IPS DF 4.7 (cell line): ENCODE measurements at regions not wholly inside any gene's neighbourhood (a gene's known extent, or its start where the extent isn't known, plus 50 kb on each side); places are given as distances from the start of the nearest gene placed in this dataset.

ENCODE experiments used
- DNase-seq: peaks from one replicate; pipeline ENCODE4 v3.0.0-alpha.2; 2013; ENCODE audit warnings: low spot score; ENCODE audit errors: extremely low read depth

DNA sequence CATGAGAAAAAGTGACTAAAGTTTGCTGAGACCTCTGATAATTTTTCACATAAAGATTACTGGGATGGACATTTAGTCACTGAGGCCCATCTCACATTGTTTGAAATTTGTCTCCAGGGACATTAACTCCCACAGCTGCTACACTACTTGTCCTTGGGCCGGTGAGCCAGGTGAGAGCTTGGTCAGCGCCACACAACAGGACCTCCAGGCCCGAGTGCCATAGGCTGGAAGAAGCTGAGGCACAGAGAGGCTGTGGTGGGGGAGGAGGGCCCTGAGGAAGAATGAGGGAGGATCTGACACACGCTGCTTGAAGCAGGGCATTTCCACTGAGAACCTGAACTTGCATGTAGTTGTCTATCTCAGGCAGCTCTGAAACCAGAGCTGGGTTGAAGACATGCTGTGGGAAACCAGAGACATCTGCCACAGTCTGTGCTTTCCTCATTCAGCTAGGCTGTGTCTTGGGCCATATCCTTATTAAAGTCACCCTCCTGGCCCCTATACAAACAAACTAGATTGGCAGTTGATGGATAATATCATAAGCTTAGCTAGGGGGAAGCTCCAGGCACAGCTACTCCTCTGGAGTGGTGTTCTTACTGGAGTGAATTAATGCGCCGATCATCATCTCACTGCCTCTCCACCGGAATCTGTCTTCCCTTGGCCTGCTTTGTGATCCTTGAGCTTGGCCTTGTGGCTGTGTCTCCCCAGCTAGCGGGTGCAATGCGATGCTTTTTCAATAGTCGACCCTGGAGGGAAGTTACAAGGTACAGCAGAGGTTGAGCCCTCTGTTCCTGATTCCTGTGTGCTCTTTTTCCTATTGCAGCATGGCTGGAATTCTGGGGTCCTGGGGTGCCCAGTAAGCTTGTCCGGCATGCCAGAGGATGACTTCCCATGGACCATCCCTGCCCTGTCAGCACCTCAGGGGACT, 225.3 kb upstream of the B3GAT1 start:
- no peak for DNase-seq

DNA sequence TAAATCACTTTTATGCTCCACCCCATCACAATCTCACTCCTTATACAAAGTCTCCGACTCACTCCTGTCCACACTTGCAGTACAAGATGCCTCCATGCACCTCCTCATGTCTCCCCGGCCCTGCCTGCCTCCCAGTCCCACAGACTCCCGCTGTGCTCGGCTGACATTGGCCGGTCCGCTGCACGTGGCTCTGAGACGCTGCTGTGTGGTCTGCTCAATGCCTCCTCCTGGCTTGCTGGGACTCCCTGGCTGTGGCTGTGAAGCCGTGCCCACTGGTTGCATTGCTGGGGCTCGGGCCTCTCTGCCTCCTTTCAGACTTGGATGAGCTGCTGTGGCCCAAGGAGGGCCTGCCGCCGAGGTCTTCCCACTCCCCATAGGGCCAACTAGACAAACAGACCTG, 224.0 kb upstream of the B3GAT1 start:
- no peak for DNase-seq

DNA sequence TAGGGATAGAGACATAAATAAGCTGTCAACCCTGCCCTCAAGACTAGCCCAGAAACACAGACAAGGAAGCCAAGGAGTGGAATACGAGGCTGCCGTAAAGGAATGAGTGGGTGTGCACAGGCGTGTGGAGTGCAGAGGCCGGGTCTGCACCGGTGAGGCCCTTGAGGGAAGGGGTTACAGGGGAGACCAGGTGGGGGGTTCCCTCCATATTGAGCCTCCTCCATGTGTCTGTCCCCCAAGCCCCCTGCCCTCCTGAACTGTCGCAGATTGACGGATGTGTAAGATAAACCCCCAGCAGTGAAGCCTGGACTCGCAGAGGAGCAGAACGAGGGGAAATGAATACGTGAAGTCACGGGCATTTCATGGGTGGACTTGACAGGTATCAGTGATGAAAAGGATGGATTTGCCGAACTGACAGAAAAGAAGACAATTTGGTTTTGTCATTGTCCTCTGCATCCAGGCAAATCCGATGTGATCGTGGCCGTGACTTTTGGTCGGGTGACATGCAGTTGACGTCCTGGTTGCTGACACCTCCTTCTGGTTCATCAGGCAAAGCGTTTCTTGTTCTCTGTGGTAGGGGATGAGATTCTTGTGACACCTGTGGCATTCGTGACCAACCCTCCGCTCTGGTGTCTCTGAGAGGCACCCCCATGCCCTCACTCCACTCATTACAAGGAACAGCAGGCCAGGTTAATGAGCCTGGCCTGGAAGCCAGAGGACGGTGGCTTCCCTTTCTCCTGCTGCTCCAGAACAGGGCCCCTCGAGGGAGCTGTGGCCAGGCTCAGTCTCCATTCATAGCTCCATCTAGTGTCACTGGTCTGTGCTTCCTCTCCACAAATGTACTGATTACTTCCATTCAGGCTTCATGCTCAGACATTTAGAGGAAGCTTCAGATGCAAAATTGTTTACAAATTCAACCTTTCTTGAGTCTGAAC, 223.1 kb upstream of the B3GAT1 start:
- DNase-seq: no peak

DNA sequence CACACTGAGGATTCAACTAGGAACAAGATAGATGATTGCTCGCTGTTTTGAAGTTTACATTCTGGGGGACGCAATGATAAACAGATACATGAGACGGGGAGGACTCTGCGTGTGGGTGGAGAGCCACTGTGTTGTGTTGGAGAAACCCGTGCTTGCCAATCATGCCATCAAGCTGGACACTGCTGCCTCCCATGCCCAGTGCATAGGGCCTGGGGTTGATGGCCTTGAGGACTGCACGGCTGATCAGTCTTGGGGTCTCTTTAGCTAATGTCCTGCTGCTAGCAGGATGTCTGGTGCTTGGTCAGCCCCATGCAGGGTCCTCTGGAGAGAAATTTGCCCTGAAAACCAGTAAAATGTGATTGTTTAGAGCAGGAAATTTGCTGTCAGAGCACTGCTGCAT, 221.2 kb upstream of the B3GAT1 start:
- DNase-seq: no peak

DNA sequence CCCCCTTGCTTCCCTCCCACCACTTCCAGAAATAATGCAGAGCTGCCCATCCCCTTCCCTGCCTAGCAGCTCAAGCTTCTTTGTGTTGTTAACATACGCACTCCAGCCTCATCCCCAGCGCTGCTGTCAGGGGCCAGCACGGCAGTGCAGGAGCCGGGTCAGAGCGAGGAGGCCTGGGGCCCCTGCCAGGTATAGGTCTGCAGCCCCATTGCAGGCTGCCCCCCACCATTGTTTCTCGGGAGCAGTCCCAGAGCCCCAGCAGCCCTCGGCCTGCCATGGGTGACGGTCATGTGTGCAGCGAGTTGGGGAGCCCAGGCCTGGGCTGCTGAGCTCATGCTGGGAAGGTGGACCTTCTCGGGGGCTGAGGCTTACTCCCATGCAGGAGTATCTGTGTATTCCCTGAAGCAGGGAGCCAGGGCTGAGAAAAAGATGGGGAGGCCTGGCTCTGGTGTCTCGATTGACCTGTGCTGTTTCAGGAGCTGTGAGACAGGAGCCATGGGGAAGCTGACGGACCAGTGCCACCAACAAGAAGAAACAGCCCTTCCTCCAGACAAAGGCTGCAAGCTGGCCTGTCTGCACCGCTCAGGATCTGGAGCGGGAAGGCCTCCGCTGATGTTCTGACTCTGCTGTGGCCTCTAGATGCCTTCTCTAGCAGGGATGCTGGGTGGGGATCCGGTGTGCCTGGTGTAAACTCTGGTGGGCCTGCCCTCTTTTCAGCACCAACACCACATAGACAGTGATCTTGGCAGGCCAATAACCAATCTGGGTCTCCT, 220.5 kb upstream of the B3GAT1 start:
- DNase-seq: no peak

DNA sequence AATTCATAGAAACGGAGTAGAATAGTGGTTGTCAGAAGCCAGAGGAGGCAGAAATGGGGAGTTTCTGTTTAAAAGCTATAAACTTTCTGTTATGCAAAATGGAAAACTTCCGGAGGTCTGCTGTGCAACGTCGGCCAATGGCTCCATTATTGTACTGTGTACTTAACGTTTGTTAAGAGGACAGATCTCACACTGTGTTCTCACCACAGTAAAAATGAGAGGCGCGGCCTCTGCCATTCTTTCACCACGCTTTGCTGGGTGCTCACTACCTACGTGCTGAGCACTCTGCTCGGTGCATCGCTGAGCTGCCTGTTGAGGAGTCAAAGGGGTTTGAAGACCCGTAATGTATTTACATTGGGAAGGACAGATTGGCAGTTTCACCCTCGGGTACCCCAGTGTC, 218.8 kb upstream of the B3GAT1 start:
- DNase-seq: no peak

DNA sequence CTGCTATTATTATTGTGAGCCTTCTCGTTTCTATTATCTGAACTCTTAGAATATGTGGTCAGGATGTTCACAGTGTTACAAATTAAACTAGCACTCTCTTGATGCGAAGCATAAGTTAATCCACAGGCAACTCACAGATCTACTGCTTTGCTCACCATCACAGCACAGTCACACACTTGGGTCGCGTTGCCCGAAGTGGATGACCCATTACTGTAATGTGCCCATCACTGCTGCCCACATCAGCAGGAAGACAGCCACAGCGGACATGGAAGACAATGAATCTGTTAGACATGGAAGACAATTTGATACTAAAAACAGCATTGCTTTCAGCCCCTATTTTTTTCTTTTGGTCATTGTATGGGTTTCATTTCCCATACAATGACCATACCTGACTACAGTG, 216.4 kb upstream of the B3GAT1 start:
- DNase-seq: no peak

DNA sequence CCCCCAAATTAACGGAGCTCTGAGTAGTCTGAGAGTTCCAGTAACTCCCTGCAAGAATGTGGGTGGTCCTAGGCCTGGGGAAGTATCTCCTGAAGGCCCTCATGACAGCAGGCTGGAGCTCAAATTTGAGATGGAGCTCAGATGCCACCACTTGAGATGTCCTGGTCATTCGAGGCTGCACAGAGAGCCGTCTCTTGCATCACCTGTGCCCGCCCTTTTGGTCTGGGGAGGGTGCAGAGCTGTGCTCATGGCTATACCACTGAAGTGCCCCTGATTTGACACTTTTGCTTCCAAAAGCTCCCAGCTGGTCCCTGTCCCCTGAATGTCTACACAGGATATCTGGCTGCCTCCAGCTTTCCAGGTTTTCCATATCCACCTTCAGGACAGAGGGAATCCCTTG, 214.0 kb upstream of the B3GAT1 start:
- DNase-seq: no peak

DNA sequence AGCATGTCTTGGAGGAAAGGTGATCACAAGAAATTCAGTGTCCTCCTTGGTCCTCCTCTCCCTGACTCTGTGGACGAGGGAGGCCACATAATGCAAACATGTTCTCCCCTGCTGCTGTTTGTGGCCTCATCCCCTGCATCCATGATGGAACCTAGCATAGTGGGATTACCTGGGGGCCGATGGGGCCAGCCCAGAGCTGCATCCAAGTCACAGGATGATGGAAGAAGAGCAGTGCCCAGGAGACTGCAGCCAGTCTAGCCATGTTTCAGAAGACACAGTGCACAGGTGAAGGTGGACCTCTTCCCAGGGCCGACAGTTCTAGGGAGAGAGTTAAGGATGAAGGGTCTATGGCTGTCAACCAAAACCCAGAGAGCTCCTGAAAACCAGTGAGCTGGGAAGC, 213.6 kb upstream of the B3GAT1 start:
- no peak for DNase-seq

DNA sequence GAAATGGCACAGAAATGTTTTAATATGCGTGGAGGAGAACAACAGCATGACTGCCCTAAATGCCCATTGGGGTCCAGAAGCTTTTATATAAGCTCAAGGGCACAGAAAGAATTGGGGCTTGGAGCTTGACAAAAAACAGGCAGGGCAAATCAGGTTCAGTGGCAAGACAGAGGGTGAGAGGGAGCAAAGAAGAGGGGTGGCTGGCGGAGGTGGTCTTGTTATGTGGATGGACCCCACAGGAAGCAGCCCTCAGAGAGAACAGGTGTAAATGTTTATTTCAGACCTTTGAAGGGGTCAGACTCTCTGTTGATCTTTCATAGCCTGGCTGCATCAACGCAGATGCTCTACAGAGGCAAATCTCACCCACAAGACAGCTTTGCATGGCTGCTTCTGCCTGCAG, 213.1 kb upstream of the B3GAT1 start:
- no peak for DNase-seq

DNA sequence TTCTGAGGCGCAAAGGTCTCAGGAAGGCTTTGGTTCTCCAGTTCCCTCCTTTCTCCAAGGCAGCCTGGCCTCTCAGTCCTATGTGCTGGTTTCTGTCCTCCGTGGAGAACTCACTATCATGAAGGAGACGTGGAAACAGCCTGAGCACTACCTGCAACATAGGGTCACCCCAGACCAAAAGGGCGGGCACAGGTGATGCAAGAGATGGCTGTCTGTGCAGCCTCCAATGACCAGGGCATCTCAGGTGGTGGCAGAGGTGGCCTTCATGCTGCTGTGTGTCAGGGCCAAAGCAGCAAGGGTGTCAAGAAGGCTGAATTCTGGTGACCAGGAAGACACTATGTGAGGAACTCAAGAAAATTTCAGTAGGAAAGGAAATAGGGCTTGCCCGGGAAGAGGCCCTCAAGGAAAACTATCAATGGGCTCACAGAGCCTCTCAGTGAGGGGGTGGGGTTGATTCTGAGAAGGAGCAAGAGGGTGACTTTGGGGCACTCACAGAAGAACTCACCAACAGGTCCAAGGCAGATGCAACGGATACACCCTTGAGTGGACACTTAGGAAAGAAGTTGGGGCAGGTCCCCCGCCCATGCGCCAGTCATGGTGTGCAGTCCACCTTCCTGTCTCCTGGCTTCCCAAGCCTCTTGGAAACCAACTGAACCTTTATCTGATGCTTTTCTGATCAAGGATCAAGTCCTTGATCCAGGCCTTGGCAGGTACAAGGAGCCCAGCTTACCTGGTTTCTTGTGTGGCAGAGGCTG, 212.3 kb upstream of the B3GAT1 start:
- DNase-seq: no peak

DNA sequence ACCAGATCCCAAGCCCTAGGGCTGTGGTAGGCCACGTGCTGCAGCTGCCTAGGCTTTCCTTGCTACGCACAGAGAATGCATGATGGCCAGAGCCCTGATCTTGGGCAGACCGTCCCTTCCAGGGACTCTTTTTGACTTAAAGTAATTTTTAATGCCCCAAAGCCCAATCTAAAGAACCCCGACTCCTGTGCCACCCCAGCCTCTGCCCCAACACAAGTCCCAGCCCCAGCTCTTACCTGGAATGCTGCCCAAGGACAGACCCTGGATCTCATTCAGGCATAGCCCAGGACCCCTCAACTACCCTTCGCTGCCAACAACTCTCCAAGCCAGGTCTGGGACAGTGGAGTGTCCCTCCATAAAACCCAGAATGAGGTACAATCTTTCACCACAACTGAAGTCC, 211.7 kb upstream of the B3GAT1 start:
- DNase-seq: no peak

DNA sequence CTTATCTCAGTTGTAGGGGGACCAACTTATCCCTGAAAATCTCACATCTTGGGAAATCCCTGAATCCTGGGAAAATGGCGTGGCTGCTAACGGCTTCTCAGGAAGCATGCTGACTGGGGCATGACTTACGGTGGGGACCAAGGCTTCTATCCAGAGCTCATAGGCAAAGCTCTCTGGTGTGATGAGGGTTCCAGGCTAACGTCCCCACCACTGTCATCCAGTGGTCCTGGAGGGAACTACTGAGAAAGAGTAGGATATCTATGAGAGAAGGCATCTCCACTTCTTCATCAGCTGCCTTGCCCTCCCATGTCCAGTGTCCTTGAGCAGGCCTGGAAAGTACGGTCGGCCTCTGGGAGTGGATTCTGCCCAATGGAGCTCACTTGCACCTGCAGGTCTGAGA, 210.4 kb upstream of the B3GAT1 start:
- DNase-seq: no peak

DNA sequence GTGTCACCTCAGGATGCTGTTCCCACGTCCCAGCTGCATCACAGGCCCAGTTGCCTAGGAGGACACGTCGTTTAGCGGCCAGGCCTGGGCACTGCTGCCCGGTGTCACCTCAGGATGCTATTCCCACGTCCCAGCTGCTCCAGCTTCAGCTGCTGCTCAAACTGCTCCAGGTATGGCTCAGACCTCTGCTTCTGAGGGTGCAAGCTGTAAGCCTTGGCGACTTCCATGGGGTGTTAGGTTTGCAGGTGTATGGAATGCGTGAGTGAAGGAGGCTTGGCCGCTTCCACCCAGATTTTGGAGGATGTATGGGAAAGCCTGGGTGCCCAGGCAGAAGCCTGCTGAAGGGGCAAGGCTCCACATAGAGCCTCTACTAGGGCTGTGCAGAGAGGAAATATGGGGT, 205.3 kb upstream of the B3GAT1 start:
- no peak for DNase-seq

DNA sequence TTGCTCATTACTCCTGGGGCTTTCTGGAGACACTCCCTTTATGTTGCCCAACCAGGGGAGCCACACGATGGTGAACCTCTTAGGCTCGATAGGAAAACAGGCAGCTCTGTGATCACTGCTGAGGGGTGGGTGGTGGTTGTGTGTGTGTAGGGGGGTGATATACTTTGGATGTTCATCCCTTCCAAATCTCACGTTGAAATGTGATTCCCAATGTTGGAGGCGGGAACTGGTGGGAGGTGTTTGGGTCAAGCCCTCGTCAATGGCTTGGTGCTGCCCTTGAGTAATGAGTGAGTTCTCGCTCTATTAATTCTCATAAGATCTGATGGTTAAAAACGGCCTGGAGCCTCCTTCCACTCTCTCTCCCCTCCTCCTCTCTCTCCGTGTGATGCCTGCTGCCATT, 204.0 kb upstream of the B3GAT1 start:
- no peak for DNase-seq

DNA sequence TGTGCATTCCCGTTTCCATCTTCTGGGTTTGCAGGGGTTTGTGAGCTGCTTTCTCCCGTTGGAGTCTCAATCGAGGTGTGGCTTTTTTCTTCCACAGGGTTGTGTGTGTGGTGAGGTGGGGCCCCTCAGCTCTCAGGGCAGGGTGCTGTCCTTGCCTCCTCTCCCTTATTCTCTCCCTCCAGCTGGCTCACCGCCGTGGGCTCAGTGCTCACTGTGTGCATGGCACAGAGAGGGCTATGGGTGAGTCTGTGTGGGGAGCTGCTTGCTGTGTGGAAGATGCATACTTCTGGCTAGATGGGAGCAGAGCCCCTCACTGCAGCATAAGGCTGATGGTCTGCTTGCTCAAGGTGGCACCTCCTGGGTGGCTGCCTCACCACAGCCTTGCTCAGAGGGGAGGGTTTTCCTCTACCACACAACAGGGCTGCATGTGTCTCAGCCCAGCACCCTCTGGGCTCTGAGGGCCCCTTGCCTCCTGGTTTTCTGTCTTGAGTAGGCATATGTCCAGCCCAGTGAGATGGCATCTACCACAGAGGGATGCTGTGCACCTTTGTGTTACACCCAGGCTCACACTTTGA, 203.1 kb upstream of the B3GAT1 start:
- DNase-seq: no peak

DNA sequence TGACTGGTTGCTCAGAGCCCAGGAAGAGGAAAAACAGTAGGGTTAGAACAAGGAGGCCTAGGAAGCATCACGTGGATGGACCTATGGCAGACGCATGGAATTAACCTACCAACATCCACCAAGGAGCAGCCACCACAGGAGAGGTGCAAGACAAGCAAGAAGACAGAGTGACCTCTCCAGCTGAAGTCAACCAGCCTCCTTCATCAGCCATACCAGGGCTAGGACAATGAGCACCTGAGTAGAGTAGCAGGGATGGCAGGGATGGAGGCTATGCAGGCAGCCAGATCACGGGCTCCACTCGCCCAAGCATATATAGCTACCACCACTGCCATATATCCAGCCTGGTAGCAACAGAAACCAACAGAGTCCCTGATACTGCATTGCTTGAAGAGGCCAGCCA, 202.1 kb upstream of the B3GAT1 start:
- no peak for DNase-seq

DNA sequence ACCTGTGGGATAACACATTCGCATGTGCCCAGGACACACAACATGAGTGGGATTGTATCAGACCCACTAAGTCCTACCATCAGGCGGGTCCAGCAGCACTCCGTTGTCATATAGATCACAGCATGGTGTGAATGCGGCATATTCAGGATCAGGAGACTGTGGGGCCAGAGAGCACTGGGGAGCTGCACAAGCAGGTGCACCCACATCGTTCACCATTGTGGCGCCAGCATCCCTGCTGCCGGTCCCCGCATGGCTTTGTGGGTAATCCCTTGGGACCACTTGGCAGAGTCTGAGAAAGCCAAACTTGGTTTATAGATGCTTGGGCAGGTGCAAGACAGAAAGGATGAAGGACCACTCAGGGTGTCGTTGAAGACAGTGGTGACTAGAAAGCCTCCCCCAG, 201.6 kb upstream of the B3GAT1 start:
- no peak for DNase-seq

DNA sequence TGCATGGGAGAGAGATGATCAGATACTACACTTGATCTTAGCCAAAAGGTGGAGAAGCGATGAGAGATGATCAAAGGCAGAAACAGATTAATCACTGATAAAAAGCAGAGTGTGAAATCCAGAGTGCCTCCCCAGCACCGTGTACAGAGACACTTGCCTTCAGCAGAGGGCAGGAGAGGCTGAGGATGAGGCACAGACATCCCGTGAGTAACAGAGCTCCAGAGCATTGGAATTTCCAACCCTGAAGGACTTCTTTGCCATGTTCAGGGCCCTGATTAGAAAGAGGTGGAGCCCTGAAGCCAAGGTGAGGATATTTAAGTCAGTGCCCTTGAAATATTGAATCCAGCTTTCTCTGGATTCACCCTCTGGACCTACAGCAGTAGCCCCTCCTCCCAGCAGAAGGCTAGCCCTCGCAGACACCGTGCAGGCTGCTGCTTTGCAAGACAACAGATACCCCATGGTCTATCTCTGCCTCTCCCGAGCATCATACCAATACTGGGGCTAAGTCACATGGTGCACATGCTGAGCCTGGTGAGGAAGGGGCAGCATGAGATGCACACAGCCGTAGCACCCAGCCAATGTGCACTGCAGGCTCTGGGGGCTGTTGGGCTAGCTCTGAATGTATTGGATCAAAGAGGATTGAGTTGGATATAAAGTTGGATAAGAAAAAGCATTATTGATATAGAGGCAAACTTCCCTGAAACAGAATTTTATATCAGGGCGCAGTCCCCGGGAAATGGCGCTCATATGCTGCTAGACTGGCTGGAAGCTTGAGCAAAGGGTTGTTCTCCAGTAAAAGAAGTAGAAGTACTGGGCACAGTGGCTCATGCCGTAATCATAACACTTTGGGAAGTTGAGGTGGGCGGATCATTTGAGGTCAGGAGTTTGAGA, 200.3 kb upstream of the B3GAT1 start:
- DNase-seq: no peak

DNA sequence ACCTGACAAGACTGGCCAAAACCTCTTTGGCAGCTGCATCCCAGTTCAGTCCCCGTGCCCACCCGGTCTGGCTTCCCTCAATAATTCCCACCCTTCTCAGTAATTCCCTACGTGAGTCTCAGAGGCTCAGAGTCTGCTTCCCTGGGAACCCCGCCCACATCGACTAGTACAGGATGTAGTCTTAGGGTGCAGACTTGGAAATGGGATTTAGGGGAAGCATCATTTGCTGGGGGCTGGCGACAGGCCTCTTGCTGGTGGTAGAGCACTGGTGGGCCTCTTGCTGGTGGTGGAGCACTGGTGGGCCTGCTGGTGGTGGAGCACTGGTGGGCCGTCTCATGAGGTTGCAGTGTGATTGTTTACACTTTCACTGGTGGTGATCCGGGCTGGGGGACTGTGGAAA, 199.5 kb upstream of the B3GAT1 start:
- DNase-seq: no peak
